IPS-18a (cell line): ENCODE measurements at regions not wholly inside any gene's neighbourhood (a gene's known extent, or its start where the extent isn't known, plus 50 kb on each side); places are given as distances from the start of the nearest gene placed in this dataset.

Experiments used
- H3K27ac ChIP-seq: one replicate; pipeline ENCODE4 v1.5.1; 2013; ENCODE audit warnings: low read length
- H3K27me3 ChIP-seq: one replicate; pipeline ENCODE4 v1.6.1; 2013; ENCODE audit warnings: mild to moderate bottlenecking, low read length; ENCODE audit not compliant: control insufficient read depth, insufficient read depth
- H3K36me3 ChIP-seq: one replicate; pipeline ENCODE4 v1.6.1; 2013; ENCODE audit warnings: low read depth, low read length; ENCODE audit not compliant: control insufficient read depth
- H3K4me1 ChIP-seq: one replicate; pipeline ENCODE4 v1.6.1; 2013; ENCODE audit warnings: low read depth, low read length; ENCODE audit not compliant: control insufficient read depth
- H3K4me3 ChIP-seq: one replicate; pipeline ENCODE4 v1.5.1; 2013; ENCODE audit warnings: low read length
- H3K9ac ChIP-seq: one replicate; pipeline ENCODE4 v1.6.1; 2013; ENCODE audit warnings: mild to moderate bottlenecking, low read length, moderate library complexity
- H3K9me3 ChIP-seq: one replicate; pipeline ENCODE4 v1.6.1; 2013; ENCODE audit warnings: low read depth, low read length; ENCODE audit not compliant: control insufficient read depth

GRCh38 chr4:179225594-179225993 lies 1783.4 kb upstream of the AGA start:
- H3K4me3 ChIP-seq, result no peak overlapping the region

GRCh38 chr4:179248821-179249220 lies 1806.6 kb upstream of the AGA start:
- no peaks in the 10 kb centered on the region for H3K27me3 ChIP-seq
- H3K4me3 ChIP-seq, result no peak overlapping the region
- no peak overlapping the region for H3K27ac ChIP-seq
- H3K4me1 ChIP-seq, result no peaks in the 10 kb centered on the region
- H3K36me3 ChIP-seq, result no peaks in the 10 kb centered on the region
- no peaks in the 10 kb centered on the region for H3K9me3 ChIP-seq
- H3K9ac ChIP-seq, result no peak overlapping the region

More at GRCh38 chr4:179225594-179225993, 1783.4 kb upstream of the AGA start:
- Histone ChIP-seq H3K27me3 (no peaks in the 10 kb centered on the region), H3K27ac (no peak overlapping the region), H3K36me3 (no peaks in the 10 kb centered on the region), H3K9me3 (no peaks in the 10 kb centered on the region), H3K9ac (no peak overlapping the region), H3K4me1 (no peaks in the 10 kb centered on the region)

GRCh38 chr4:179268791-179269190 lies 1826.6 kb upstream of the AGA start:
- H3K9ac ChIP-seq, result no peak overlapping the region
- no peaks in the 10 kb centered on the region for H3K4me1 ChIP-seq
- no peak overlapping the region for H3K4me3 ChIP-seq
- no peak overlapping the region for H3K27ac ChIP-seq
- H3K9me3 ChIP-seq, result no peaks in the 10 kb centered on the region
- H3K36me3 ChIP-seq, result no peaks in the 10 kb centered on the region
- H3K27me3 ChIP-seq, result no peaks in the 10 kb centered on the region

- Histone ChIP-seq H3K36me3 (no peaks in the 10 kb centered on the region), H3K4me3 (no peak overlapping the region), H3K27me3 (no peaks in the 10 kb centered on the region)
These were observed 1830.0 kb upstream of the AGA start for GRCh38 chr4:179272282-179272681.

GRCh38 chr4:179278647-179279046 lies 1836.4 kb upstream of the AGA start:
- Histone ChIP-seq H3K27me3 (no peaks in the 10 kb centered on the region), H3K27ac (no peak overlapping the region), H3K4me3 (no peak overlapping the region), H3K4me1 (peaks cover 3% of the 10 kb centered on the region), H3K9ac (no peak overlapping the region), H3K36me3 (no peaks in the 10 kb centered on the region), H3K9me3 (no peaks in the 10 kb centered on the region)

More at GRCh38 chr4:179272282-179272681, 1830.0 kb upstream of the AGA start:
- Histone ChIP-seq H3K9ac (no peak overlapping the region), H3K27ac (no peak overlapping the region), H3K9me3 (no peaks in the 10 kb centered on the region), H3K4me1 (peaks cover 3% of the 10 kb centered on the region)

- Histone ChIP-seq H3K36me3 (no peaks in the 10 kb centered on the region), H3K27me3 (no peaks in the 10 kb centered on the region), H3K27ac (no peak overlapping the region)
These were observed 1843.5 kb upstream of the AGA start for GRCh38 chr4:179285696-179286095.

GRCh38 chr4:179291657-179292056 lies 1849.4 kb upstream of the AGA start:
- Histone ChIP-seq H3K4me3 (no peak overlapping the region), H3K27ac (no peak overlapping the region), H3K4me1 (peaks cover 18% of the 10 kb centered on the region), H3K9ac (no peak overlapping the region), H3K36me3 (no peaks in the 10 kb centered on the region), H3K9me3 (no peaks in the 10 kb centered on the region), H3K27me3 (no peaks in the 10 kb centered on the region)

More at GRCh38 chr4:179285696-179286095, 1843.5 kb upstream of the AGA start:
- no peaks in the 10 kb centered on the region for H3K4me1 ChIP-seq
- no peak overlapping the region for H3K4me3 ChIP-seq
- H3K9ac ChIP-seq, result no peak overlapping the region
- H3K9me3 ChIP-seq, result no peaks in the 10 kb centered on the region

GRCh38 chr4:179292468-179292867 lies 1850.2 kb upstream of the AGA start:
- Histone ChIP-seq H3K9me3 (peaks cover 4% of the 10 kb centered on the region), H3K27me3 (no peaks in the 10 kb centered on the region), H3K9ac (no peak overlapping the region), H3K36me3 (no peaks in the 10 kb centered on the region), H3K4me3 (no peak overlapping the region), H3K27ac (no peak overlapping the region), H3K4me1 (peaks cover 18% of the 10 kb centered on the region)

- Histone ChIP-seq H3K27me3 (no peaks in the 10 kb centered on the region), H3K36me3 (no peaks in the 10 kb centered on the region), H3K9me3 (peaks cover 4% of the 10 kb centered on the region), H3K4me1 (no peaks in the 10 kb centered on the region), H3K4me3 (no peak overlapping the region), H3K9ac (no peak overlapping the region), H3K27ac (no peak overlapping the region)
These were observed 1865.3 kb upstream of the AGA start for GRCh38 chr4:179307297-179308136.

GRCh38 chr4:179313823-179314222 lies 1871.6 kb upstream of the AGA start:
- no peak overlapping the region for H3K4me3 ChIP-seq
- no peak overlapping the region for H3K27ac ChIP-seq
- peaks cover 4% of the 10 kb centered on the region for H3K9me3 ChIP-seq
- H3K4me1 ChIP-seq, result no peaks in the 10 kb centered on the region
- no peaks in the 10 kb centered on the region for H3K36me3 ChIP-seq
- no peak overlapping the region for H3K9ac ChIP-seq
- H3K27me3 ChIP-seq, result no peaks in the 10 kb centered on the region

GRCh38 chr4:179325181-179325580 lies 1882.9 kb upstream of the AGA start:
- Histone ChIP-seq H3K9me3 (no peaks in the 10 kb centered on the region), H3K9ac (no peak overlapping the region), H3K27me3 (no peaks in the 10 kb centered on the region), H3K4me1 (no peaks in the 10 kb centered on the region), H3K36me3 (no peaks in the 10 kb centered on the region), H3K4me3 (no peak overlapping the region), H3K27ac (no peak overlapping the region)

- Histone ChIP-seq H3K27me3 (no peaks in the 10 kb centered on the region), H3K4me1 (no peaks in the 10 kb centered on the region), H3K9ac (no peak overlapping the region), H3K36me3 (no peaks in the 10 kb centered on the region), H3K4me3 (no peak overlapping the region), H3K9me3 (no peaks in the 10 kb centered on the region), H3K27ac (no peak overlapping the region)
These were observed 1886.4 kb upstream of the AGA start for GRCh38 chr4:179328627-179329026.
